HepG2 (cell line): ENCODE measurements at regions not wholly inside any gene's neighbourhood (a gene's known extent, or its start where the extent isn't known, plus 50 kb on each side); places are given as distances from the start of the nearest gene placed in this dataset.
A peak's percentile ranks its signal among the peaks of the same experiment; 100 is the strongest.

Experiments used
- ATAC-seq: fragments of 200-7000 bp; cut with Tn5 transposase; 3 replicates; pipeline ENCODE4 v1.9.1; 2020; ENCODE audit warnings: mild to moderate bottlenecking, moderate library complexity
- BruUV-seq: library from RNA; stranded (reverse); fragments of 400-500 nt; replicated peaks from 2 replicates; lab custom pipeline; 2021; lab: Mats Ljungman, UMichigan
- CTCF ChIA-PET: fragments of 300-600 bp; formaldehyde crosslinking; extraction: SDS; loops from one replicate; lab custom pipeline; 2021; ENCODE audit warnings: low total read pairs, inconsistent platforms, low intra/inter-chr PET ratio; lab: Yijun Ruan, JAX
- POLR2A ChIA-PET: fragments of 350-600 bp; sonication (Branson Sonifier 250); formaldehyde crosslinking; loops from one replicate; lab custom pipeline; 2020; ENCODE audit warnings: antibody characterized with exemption, inconsistent platforms; lab: Yijun Ruan, JAX
- DNase-seq: peaks from one replicate; pipeline ENCODE4 v3.0.0-alpha.2; 2015; ENCODE audit warnings: low spot score
- FAIRE-seq: peaks from 3 replicates; lab custom pipeline; 2011; peaks lifted over from hg19 to GRCh38; lab: Jason Lieb, UNC
- H2AFZ ChIP-seq: one replicate; pipeline ENCODE4 v1.6.1; 2011; ENCODE audit warnings: low read length, inconsistent platforms
- H3K27ac ChIP-seq: fragments of 300-600 bp; 3 replicates; pipeline ENCODE4 v1.8.0; 2011; ENCODE audit warnings: mixed run types, mild to moderate bottlenecking, mixed read lengths, low read length, inconsistent platforms; ENCODE audit not compliant: insufficient read depth; ENCODE audit errors: extremely low read length
- H3K27me3 ChIP-seq, 2 experiments: fragments of 200-600 bp in 1 of 2; 2 replicates in 1 of 2; 3 replicates in 1 of 2; pipeline versions ENCODE4 v1.6.0 to v1.8.0; 2011; ENCODE audit warnings: low read length in 2 of 2, mild to moderate bottlenecking in 2 of 2, moderate library complexity in 2 of 2, inconsistent platforms in 1 of 2; ENCODE audit not compliant: insufficient read depth in 2 of 2, control insufficient read depth in 1 of 2
- H3K36me3 ChIP-seq, 2 experiments: fragments of 200-600 bp in 1 of 2; replicated peaks in 1 of 2; 2 replicates in 1 of 2; 3 replicates in 1 of 2; pipeline versions ENCODE4 v1.5.1 to v1.8.0; 2011; ENCODE audit warnings: low read length in 2 of 2, inconsistent platforms in 1 of 2; ENCODE audit not compliant: insufficient read depth in 2 of 2, control insufficient read depth in 1 of 2
- H3K4me1 ChIP-seq: 2 replicates; pipeline ENCODE4 v1.5.1; 2012; ENCODE audit warnings: low read length, inconsistent platforms; ENCODE audit not compliant: insufficient read depth
- H3K4me2 ChIP-seq: 2 replicates; pipeline ENCODE4 v1.6.0; 2011; ENCODE audit warnings: low read depth, low read length, inconsistent platforms
- H3K4me3 ChIP-seq, 3 experiments: fragments of 200-600 bp in 1 of 3; sonication (generic), shearing (Covaris generic) in 1 of 3; replicated peaks in 1 of 3; 2 replicates each; pipeline ENCODE4 v1.5.1; 2011 to 2016; ENCODE audit warnings: low read length in 3 of 3, inconsistent platforms in 2 of 3, low read depth in 2 of 3, mild to moderate bottlenecking in 2 of 3, control low read depth in 1 of 3, mixed read lengths in 1 of 3; ENCODE audit not compliant: insufficient read depth in 1 of 3
- H3K79me2 ChIP-seq: one replicate; pipeline ENCODE4 v1.6.1; 2011; ENCODE audit warnings: low read length, inconsistent platforms; ENCODE audit not compliant: insufficient read depth
- H3K9ac ChIP-seq: 2 replicates; pipeline ENCODE4 v1.6.0; 2011; ENCODE audit warnings: mild to moderate bottlenecking, low read depth, low read length, inconsistent platforms; ENCODE audit not compliant: insufficient read depth
- H3K9me3 ChIP-seq: 2 replicates; pipeline ENCODE4 v1.5.1; 2012; ENCODE audit warnings: mild to moderate bottlenecking, low read length
- H4K20me1 ChIP-seq: 2 replicates; pipeline ENCODE4 v1.6.0; 2011; ENCODE audit warnings: inconsistent platforms, mild to moderate bottlenecking, low read length, moderate library complexity; ENCODE audit not compliant: insufficient read depth
- AKNA ChIP-seq: sonication (generic); formaldehyde crosslinking; IDR thresholded peaks from 2 replicates; pipeline ENCODE4 v1.4.0; 2020; ENCODE audit warnings: missing genetic modification reagents, borderline replicate concordance
- EED ChIP-seq: sonication (generic); formaldehyde crosslinking; IDR thresholded peaks from 2 replicates; pipeline ENCODE4 v1.5.0; 2020; ENCODE audit warnings: mild to moderate bottlenecking, missing genetic modification reagents
- MIER2 ChIP-seq: IDR thresholded peaks from 2 replicates; pipeline ENCODE4 v1.6.1; 2016; ENCODE audit warnings: missing biosample characterization, missing genetic modification reagents
- PREB ChIP-seq: sonication (generic); formaldehyde crosslinking; IDR thresholded peaks from 2 replicates; pipeline ENCODE4 v1.4.0; 2020; ENCODE audit warnings: missing genetic modification reagents
- REST ChIP-seq, 2 experiments: IDR thresholded peaks; 2 replicates each; pipeline ENCODE4 v1.6.1; 2011 to 2012; ENCODE audit warnings: low read length in 2 of 2, borderline replicate concordance in 1 of 2, low read depth in 1 of 2, mild to moderate bottlenecking in 1 of 2, moderate library complexity in 1 of 2
- TCF12 ChIP-seq, 2 experiments: fragments of 450-650 bp in 1 of 2; sonication (generic) in 1 of 2; formaldehyde crosslinking in 1 of 2; IDR thresholded peaks; 2 replicates each; pipeline versions ENCODE4 v1.6.1 to v1.8.0; 2017 to 2022; ENCODE audit warnings: antibody characterized with exemption in 1 of 2, mild to moderate bottlenecking in 1 of 2, missing genetic modification reagents in 1 of 2, moderate library complexity in 1 of 2
- XBP1 ChIP-seq: sonication (generic); formaldehyde crosslinking; IDR thresholded peaks from 2 replicates; pipeline ENCODE4 v1.5.0; 2020; ENCODE audit warnings: missing genetic modification reagents
- ZFP1 ChIP-seq: IDR thresholded peaks from 2 replicates; pipeline ENCODE4 v1.6.1; 2016
- ZNF276 ChIP-seq: sonication (generic); formaldehyde crosslinking; IDR thresholded peaks from 2 replicates; pipeline ENCODE4 v1.4.0; 2020; ENCODE audit warnings: mild to moderate bottlenecking, low read depth, missing genetic modification reagents
- WGBS: methylation state at CpG from one replicate; pipeline ENCODE4 v1.1.6; 2017; ENCODE audit warnings: low lambda C conversion rate; 5-methylcytosine and 5-hydroxymethylcytosine counted together
- in situ Hi-C: cut with HindIII; loops from 2 replicates; pipeline ENCODE4 v1.10.0; 2017; ENCODE audit warnings: low pct_unique_long_range_greater_than_20kb; ENCODE audit not compliant: extremely low pct_ligation_motif_present
- intact Hi-C: fragments of 100-400 bp; cut with micrococcal nuclease; formaldehyde crosslinking; loops from one replicate; pipeline ENCODE4 v1.10.0; 2022; ENCODE audit not compliant: unreplicated experiment

- TF ChIP-seq TCF12 (IDR thresholded peaks at IDR 0.05), result no peak
- TF ChIP-seq TCF12 (CRISPR knock-in tag; IDR thresholded peaks at IDR 0.05), result no peak
- no peak for TF ChIP-seq ZFP1 (CRISPR knock-in tag)
- TF ChIP-seq ZNF276 (CRISPR knock-in tag), result no peak
These were observed 208.2 kb upstream of the SOX21 start (continued) for GRCh38 chr13:94920578-94920977.

GRCh38 chr13:94917824-94918223, 205.5 kb upstream of the SOX21 start:
- Histone ChIP-seq H3K9me3 (no peaks in the 10 kb centered on the region), H3K36me3 (no peaks in the 10 kb centered on the region), H3K9ac (no peak overlapping the region), H4K20me1 (no peaks in the 10 kb centered on the region), H3K27me3 (peaks cover 0 to 9% of the 10 kb centered on the region in 2 experiments; a peak in 1 of 5 replicates), H3K4me1 (no peaks in the 10 kb centered on the region), H3K27ac (no peak overlapping the region), H2AFZ (no peak overlapping the region), H3K4me3 (no peak overlapping the region), H3K79me2 (no peaks in the 10 kb centered on the region), H3K4me2 (no peak overlapping the region)
- intact Hi-C loops (no loop called here), in situ Hi-C loops (no loop called here)
- ATAC-seq (no peak), DNase-seq (no peak), FAIRE-seq (no peak)
- ChIA-PET POLR2A (no interaction called here), CTCF (no interaction called here)
- TF ChIP-seq XBP1, result no peak
- no peak for TF ChIP-seq PREB (CRISPR knock-in tag)
- no peak for TF ChIP-seq EED (CRISPR knock-in tag)
- TF ChIP-seq MIER2 (CRISPR knock-in tag), result peak; percentile 87
- TF ChIP-seq REST (IDR thresholded peaks at IDR 0.05; ENCODE audit: borderline replicate concordance in 1 of 2, low read depth in 1 of 2, low read length in 2 of 2), result peak; percentile 52 to 90
- TF ChIP-seq AKNA (CRISPR knock-in tag), result no peak
- no TSS peak for BruUV-seq
- 0% methylated on average over 1 of the region's 2 CpGs for WGBS
